Bronchial epithelial cell (primary cell): ENCODE measurements at regions not wholly inside any gene's neighbourhood (a gene's known extent, or its start where the extent isn't known, plus 50 kb on each side); places are given as distances from the start of the nearest gene placed in this dataset.
A peak's percentile ranks its signal among the peaks of the same experiment; 100 is the strongest.

Experiments used
- DNase-seq: peaks from one replicate; pipeline ENCODE4 v3.0.0-alpha.2; 2010; ENCODE audit warnings: low read depth
- FAIRE-seq: peaks from 2 replicates; lab custom pipeline; 2011; peaks lifted over from hg19 to GRCh38; lab: Jason Lieb, UNC
- H3K27me3 ChIP-seq: 2 replicates; pipeline ENCODE4 v1.5.1; 2011; ENCODE audit warnings: low read length; ENCODE audit not compliant: control insufficient read depth, insufficient read depth
- H3K36me3 ChIP-seq: 2 replicates; pipeline ENCODE4 v1.5.1; 2011; ENCODE audit warnings: low read length; ENCODE audit not compliant: control insufficient read depth, insufficient read depth
- H3K4me3 ChIP-seq: 2 replicates; pipeline ENCODE4 v1.5.1; 2011; ENCODE audit warnings: mild to moderate bottlenecking, low read depth, low read length, control low read depth
- TF ChIP-seq, protein P1 (sequence below): IDR thresholded peaks from 2 replicates; pipeline ENCODE4 v1.5.1; 2011; ENCODE audit warnings: mild to moderate bottlenecking, moderate library complexity, low read length, control low read depth, inconsistent platforms; ENCODE audit not compliant: insufficient read depth, severe bottlenecking

DNA sequence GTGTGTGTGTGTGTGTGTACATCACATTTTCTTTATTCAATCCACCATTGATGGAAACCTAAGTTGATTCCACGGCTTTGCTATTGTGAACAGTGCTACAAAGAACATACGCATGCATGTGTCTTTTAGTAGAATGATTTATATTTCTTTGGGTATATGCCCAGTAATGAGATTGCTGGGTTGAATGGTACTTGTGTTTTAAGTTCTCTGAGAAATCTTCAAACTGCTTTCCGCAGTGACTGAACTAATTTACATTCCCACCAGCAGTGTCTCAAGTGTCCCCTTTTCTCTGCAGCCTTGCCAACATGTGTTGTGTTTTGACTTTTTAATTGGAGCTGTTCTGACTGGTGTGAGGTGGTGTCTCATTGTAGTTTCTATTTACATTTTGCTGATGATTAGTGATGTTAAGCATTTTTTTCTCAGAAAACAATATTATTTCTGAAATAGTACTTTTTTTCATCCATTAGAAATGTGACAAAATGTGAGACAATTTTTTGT lies 769.7 kb downstream of the TAF11L14 start:
- H3K27me3 ChIP-seq, result no peaks in the 10 kb centered on the region
- no peak overlapping the region for H3K4me3 ChIP-seq
- FAIRE-seq (no peak), DNase-seq (no peak)
- no peaks in the 10 kb centered on the region for H3K36me3 ChIP-seq
- TF ChIP-seq, protein P1, sequence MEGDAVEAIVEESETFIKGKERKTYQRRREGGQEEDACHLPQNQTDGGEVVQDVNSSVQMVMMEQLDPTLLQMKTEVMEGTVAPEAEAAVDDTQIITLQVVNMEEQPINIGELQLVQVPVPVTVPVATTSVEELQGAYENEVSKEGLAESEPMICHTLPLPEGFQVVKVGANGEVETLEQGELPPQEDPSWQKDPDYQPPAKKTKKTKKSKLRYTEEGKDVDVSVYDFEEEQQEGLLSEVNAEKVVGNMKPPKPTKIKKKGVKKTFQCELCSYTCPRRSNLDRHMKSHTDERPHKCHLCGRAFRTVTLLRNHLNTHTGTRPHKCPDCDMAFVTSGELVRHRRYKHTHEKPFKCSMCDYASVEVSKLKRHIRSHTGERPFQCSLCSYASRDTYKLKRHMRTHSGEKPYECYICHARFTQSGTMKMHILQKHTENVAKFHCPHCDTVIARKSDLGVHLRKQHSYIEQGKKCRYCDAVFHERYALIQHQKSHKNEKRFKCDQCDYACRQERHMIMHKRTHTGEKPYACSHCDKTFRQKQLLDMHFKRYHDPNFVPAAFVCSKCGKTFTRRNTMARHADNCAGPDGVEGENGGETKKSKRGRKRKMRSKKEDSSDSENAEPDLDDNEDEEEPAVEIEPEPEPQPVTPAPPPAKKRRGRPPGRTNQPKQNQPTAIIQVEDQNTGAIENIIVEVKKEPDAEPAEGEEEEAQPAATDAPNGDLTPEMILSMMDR, result no peak

DNA sequence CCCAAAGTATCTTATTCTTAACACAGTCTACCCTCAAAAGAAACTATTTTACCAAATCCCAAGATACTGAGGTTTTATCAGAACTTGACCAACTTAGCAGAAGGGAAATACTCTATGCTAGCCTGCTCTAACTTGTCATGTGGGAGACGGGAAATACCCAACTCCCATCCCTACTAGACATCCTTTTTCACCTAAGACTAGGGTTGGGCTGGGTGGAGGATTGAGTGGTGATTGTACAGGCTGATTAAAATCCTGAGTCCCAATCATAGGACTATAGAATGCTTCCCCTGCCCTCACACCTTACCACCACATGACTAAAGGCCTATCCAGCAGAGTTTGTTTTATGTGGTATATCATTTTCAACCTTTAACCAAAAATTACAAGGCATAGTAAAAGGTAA lies 786.5 kb downstream of the TAF11L14 start:
- FAIRE-seq, result peak; percentile 32
- TF ChIP-seq, protein P1, result no peak
- DNase-seq, result peak; percentile 56
- Histone ChIP-seq H3K27me3 (no peaks in the 10 kb centered on the region), H3K4me3 (no peak overlapping the region), H3K36me3 (no peaks in the 10 kb centered on the region)

DNA sequence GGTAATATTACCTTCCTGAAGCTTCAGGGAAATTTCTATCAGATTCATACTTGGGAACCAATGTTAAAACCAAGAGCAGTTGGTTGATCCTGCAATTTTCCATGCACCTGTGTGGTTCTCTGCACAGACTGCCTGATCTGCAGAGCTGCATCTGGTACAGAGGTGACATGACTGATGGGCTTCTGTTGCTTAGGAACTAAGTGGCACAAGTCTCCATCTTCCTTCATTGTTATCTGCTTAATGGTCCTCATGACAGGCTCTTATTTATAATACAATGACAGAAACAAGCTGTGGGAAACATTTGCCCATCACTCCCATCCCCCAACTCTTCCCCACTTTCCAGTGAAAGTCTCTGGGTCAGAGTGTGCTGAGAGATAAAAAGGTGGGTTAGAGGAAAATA lies 799.1 kb downstream of the TAF11L14 start:
- FAIRE-seq, result no peak
- DNase-seq, result no peak
- Histone ChIP-seq H3K36me3 (no peaks in the 10 kb centered on the region), H3K4me3 (no peak overlapping the region), H3K27me3 (no peaks in the 10 kb centered on the region)
- TF ChIP-seq, protein P1, result no peak

DNA sequence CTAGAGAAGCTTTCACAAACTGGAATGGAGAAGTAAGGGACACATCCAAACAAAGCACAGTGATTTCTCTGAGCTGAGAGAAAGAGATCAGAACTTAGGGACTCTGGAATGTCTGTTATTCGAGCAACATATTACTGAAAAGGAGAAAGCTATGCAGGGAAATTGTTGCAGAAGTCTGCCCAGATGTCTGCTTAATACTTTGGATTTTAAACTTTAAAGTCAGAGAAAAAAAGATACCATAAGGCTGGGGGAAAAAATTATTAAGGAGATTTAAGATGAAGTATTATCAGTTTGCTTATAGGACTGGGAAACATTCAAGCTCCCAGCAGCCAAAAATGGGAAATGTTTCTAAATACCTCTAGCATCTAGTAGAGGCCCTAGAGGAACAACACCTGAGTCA lies 803.9 kb downstream of the TAF11L14 start:
- no peak overlapping the region for H3K4me3 ChIP-seq
- TF ChIP-seq, protein P1, result no peak
- FAIRE-seq, result no peak
- no peaks in the 10 kb centered on the region for H3K36me3 ChIP-seq
- H3K27me3 ChIP-seq, result no peaks in the 10 kb centered on the region
- DNase-seq, result no peak

DNA sequence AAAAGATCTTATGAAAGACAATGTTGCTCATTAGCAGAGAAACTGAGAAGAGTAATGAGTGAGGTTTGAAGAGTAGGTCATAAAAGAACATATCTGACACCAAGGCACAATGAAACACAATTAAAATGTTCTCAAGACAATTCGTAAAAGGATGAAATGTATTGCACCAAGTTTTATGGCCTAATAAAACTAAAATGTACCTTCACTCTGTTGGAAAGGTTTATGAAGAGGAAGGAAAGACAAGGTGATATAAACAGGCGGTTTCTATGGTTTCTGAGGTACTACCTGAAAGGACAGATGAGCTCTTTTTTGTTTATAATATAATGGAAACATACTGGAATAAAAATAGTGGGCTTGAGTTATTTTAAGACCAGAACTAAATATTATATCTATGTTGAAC lies 821.3 kb downstream of the TAF11L14 start:
- DNase-seq (no peak), FAIRE-seq (no peak)
- TF ChIP-seq, protein P1, result no peak
- no peaks in the 10 kb centered on the region for H3K27me3 ChIP-seq
- no peaks in the 10 kb centered on the region for H3K36me3 ChIP-seq
- H3K4me3 ChIP-seq, result no peak overlapping the region

DNA sequence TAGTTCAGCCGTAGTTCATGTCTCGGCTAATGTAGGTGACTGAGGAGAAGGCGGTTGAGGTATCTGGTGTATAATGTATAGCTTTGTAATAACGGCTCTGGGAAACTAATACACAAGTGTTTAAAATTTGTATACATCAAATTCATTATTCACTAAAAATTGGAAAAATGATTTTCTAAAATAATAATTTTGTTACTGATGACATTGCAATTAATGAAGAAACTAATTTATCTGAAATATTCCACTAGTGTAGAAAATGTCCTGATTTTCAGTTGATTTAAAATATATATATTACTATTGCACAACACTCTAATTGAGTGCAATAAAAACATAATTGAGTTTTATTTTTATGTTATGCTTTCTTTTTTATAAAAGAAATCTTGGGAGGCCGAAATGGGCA lies 823.0 kb downstream of the TAF11L14 start:
- no peaks in the 10 kb centered on the region for H3K27me3 ChIP-seq
- H3K36me3 ChIP-seq, result no peaks in the 10 kb centered on the region
- no peak overlapping the region for H3K4me3 ChIP-seq
- DNase-seq (no peak), FAIRE-seq (no peak)
- TF ChIP-seq, protein P1, result no peak
